ENCODE measurements at regions not wholly inside any gene's neighbourhood (a gene's known extent, or its start where the extent isn't known, plus 50 kb on each side); places are given as distances from the start of the nearest gene placed in this dataset.
"Not testable (repeated sequence)": the region's sequence is repeated elsewhere in the genome, so short reads cannot be mapped to it uniquely, and the experiment has no call there.

DNA sequence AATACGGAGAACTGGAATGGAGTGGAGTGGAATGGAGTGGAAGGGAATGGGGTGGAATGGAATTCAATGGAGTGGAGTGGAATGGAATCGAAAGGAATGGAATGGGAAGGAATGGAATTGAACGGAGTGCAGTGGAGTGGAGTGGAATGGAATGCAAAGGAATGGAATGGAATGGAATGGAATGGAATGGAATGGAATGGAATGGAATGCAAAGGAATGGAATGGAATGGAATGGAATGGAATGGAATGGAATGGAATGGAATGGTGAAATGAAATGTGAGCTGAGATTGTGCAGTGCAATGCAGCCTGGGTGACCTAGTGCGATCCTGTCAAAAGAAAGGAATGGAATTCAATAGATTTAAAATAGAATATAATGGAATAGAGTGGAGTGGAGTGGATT lies 357.3 kb upstream of the WSB1 start:
- DNase-seq: not testable (repeated sequence)

DNA sequence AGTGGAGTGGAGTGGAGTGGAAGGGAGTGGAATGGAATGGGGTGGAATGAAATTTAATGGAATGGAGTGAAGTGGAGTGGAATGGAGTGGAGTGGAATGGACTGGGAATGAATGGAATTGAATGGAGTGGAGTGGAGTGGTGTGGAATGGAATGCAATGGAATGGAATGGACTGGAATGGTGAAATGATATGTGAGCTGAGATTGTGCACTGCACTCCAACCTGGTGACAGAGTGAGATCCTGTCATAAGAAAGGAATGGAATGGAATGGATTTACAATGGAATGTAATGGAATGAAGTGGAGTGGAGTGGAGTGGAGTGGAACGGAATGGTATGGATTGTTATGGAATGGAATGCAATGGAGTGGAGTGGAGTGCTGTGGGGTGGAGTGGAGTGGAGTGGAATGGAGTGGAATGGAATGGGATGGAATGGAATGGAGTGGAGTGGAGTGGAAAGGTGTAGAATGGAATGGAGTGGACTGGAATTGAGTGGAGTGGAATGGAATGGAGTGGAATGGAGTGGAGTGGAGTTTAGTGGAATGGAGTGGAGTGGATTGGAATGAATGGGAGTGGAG lies 356.1 kb upstream of the WSB1 start:
- not testable (repeated sequence) for DNase-seq

DNA sequence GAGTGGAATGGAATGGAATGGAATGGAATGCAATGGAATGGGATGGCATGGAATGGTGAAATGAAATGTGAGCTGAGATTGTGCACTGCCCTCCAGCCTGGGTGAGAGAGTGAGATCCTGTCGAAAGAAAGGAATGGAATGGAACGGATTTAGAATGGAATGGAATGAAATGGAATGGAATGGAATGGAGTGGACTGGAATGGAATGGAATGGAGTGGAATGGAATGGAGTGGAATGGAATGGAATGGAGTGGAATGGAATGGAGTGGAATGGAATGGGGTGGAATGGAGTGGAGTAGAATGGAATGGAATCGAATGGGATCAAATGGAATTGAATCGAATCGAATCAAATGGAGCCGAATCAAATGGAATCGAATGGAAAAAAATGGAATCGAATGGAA lies 354.2 kb upstream of the WSB1 start:
- DNase-seq: not testable (repeated sequence)

DNA sequence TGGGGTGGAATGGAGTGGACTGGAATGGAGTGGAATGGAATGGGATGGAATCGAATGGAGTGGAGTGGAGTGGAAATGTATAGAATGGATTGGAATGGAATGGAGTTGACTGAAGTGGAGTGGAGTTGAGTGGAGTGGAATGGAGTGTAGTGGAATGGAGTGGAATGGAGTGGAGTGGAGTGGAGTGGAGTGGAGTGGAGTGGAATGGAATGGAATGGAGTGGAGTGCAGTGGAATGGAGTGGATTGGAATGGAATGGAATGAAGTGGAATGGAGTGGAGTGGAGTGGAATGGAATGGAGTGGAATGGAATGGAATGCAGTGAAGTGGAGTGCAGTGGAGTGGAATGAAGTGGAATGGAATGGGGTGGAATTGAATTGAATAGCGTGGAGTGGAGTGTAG lies 353.3 kb upstream of the WSB1 start:
- DNase-seq: not testable (repeated sequence)

GRCh38 chr17:26962255-26963162 lies 331.4 kb upstream of the WSB1 start:
- DNase-seq: no peak

- DNase-seq: no peak
These were observed 330.8 kb upstream of the WSB1 start for GRCh38 chr17:26963163-26963503.

- DNase-seq: not testable (repeated sequence)
These were observed 327.9 kb upstream of the WSB1 start for GRCh38 chr17:26965898-26966624.

DNA sequence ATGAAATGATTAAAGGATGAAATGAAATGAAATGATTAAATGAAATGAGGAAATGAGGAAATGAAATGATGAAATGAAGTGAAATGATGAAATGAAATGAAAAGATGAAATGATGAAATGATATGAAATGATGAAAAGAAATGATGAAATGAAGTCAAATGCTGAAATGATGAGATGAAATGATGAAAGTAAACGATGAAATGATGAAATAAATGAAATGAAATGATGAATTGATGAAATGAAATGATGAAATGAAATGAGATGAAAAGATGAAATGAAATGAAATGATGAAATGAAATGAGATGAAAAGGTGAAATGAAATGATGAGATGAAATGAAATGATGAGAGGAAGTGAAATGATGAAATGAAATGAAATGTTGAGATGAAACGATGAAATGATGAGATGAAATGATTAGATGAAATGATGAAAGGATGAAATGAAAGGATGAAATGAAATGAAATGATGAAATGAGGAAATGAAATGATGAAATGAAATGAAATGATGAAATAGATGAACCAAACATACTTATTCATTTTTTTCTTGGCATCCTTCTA lies 327.2 kb upstream of the WSB1 start:
- DNase-seq: not testable (repeated sequence)

DNA sequence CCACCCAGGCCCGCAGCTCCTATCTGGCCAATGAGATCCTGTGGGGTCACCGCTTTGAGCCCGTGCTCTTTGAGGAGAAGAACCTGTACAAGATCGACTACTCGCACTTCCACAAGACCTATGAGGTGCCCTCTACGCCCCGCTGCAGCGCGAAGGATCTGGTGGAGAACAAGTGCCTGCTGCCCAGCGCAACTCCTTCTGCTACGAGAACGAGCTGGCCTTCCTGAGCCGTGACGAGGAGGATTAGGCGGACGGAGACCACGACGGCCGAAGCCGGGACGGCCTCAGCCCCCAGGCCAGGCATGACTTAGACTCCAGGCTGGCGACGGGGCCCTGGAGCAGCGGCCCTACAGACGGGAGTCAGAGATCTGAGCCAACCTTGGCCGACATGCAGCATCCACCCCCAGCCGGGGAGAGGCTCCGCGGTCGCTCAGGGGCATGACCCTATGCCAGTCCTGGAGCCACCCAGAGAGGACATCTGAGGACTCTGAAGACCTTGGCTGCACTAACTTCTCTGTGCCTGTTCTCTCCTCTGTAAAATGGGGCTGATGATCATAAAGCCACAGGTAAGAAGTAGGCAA lies 312.0 kb upstream of the WSB1 start:
- DNase-seq: not testable (repeated sequence)

DNA sequence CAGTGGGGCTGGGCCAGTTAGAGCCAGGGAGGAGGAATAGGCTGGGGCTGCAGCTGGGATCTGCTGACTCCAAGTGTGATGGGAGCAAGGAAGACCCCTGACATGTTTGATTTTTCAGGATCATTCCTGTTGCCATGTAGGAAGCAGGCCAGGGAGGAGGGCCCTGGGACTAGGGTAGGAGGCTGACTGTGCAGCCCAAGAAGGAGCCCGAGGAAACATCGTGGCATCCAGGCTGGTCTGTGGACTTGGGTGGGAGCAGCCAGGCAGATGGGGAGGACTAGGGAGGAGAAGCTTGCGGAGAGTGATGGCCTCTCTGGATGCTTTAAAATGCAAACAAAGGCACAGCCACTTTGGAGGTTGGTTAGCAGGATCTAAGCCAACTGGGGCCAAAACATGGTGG lies 311.4 kb upstream of the WSB1 start:
- DNase-seq: not testable (repeated sequence)

GRCh38 chr17:26987851-26988250 lies 306.1 kb upstream of the WSB1 start:
- DNase-seq: not testable (repeated sequence)

DNA sequence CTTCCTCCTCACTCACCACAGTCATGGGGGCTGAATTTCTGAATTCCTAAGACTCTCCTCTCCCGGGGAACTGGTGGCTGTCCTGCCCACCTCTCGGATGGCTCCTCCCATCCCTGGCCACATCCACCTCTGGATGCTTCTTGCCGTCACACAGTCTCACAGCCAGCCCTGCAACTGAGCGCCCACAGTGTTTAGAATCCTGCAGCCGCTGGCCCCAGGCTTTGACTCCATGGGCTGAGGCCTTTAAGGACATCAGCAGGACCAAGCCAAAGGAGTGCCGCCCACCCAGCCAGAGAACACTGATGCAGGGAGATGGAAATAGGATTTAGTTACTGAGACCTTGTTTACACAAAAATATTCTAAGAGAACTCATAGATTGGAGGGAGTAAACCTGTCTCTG lies 299.3 kb upstream of the WSB1 start:
- not testable (repeated sequence) for DNase-seq

GRCh38 chr17:26996146-26996916 lies 297.6 kb upstream of the WSB1 start:
- not testable (repeated sequence) for DNase-seq

DNA sequence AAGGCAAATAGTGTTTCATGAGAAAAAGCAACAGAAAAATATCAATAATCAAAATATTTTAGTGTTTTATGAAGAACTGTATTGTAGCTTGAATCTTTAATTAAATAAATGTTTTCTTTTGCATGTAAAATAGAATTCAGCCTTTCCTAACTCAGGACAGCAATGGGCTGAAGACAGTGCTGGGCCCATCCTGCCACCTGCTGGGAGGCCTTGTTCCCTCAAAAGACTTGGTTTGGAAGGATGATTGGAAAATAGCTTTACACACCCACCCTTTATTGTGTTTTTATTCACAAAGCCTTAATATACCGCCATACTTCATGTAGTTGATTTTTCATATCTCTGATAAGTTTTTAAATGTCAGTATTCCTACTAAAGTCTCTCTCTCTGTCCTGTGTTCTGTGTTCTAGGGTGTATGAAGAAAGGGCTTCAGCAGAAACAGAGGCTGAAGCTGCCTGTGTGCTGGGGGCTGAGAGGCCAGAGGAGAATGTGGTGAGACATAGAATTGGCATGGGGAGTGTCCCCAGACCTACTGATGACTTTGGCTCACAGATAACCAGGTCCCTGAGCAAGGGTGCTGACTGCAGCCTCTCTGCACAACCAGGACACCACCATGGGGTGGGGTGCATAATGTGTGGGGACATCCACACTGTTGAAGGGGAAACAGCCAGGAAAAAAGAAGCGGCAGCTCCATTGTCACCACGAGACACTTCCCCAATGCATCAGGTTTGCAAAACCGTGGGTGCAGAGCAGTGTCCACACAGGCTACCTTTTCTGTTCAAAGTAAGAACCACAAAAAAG lies 286.0 kb upstream of the WSB1 start:
- DNase-seq: not testable (repeated sequence)

- no peak for DNase-seq
These were observed 284.8 kb upstream of the WSB1 start for GRCh38 chr17:27009087-27009486.

GRCh38 chr17:27010138-27010537 lies 283.8 kb upstream of the WSB1 start:
- not testable (repeated sequence) for DNase-seq

- DNase-seq: not testable (repeated sequence)
These were observed 263.4 kb upstream of the WSB1 start for GRCh38 chr17:27030552-27030951.

GRCh38 chr17:27038676-27039075 lies 255.2 kb upstream of the WSB1 start:
- DNase-seq: no peak

DNA sequence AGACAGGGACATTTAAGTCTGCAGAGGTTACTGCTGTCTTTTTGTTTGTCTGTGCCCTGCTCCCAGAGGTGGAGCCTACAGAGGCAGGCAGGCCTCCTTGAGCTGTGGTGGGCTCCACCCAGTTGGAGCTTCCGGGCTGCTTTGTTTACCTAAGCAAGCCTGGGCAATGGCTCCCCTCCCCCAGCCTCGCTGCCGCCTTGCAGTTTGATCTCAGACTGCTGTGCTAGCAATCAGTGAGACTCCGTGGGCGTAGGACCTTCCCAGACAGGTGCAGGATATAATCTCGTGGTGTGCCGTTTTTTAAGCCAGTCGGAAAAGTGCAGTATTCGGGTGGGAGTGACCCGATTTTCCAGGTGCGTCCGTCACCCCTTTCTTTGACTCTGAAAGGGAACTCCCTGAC lies 248.9 kb upstream of the WSB1 start:
- DNase-seq: not testable (repeated sequence)

DNA sequence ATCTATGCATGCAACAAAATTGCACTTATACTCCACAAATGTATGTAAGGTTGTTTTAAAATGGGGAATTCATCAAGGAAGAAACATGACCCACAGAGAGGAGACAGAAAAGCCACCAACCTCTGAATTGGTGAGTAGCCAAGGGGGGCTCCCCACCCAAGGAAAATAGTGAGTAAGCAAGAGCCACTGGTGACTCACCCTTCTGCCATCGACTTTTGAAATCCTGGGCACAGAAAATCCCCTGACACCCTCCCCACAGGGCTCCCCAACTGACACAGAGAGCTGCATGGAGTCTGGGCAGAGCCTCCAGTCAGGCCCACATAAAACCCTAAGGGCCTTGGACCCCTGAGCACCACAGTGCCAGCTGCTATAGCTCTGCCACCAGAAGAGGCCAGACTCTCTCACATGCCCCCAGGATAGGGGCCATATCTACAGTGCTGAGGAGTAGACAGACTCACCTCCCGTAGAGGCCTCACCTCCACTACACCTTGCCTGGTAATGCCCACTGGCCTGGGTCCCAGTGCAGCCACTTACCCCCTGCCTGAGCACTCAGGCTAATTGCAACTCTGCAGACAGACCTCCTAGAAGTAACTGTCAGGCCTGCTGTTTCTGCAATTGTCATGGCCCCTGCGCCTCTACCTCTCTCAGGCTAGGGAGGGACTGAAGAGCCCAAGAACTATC lies 244.7 kb upstream of the WSB1 start:
- DNase-seq: no peak
